Midbrain (tissue), 1 donor: ENCODE measurements at regions not wholly inside any gene's neighbourhood (a gene's known extent, or its start where the extent isn't known, plus 50 kb on each side); places are given as distances from the start of the nearest gene placed in this dataset.

ENCODE experiments used
- DNase-seq: peaks from one replicate; lab custom pipeline; 2025; lab: John Stamatoyannopoulos, UW

GRCh38 chr7:18317941-18318340 lies 177.6 kb upstream of the HDAC9 start:
- no peak for DNase-seq

GRCh38 chr7:18320422-18320821 lies 175.1 kb upstream of the HDAC9 start:
- DNase-seq: no peak

DNA sequence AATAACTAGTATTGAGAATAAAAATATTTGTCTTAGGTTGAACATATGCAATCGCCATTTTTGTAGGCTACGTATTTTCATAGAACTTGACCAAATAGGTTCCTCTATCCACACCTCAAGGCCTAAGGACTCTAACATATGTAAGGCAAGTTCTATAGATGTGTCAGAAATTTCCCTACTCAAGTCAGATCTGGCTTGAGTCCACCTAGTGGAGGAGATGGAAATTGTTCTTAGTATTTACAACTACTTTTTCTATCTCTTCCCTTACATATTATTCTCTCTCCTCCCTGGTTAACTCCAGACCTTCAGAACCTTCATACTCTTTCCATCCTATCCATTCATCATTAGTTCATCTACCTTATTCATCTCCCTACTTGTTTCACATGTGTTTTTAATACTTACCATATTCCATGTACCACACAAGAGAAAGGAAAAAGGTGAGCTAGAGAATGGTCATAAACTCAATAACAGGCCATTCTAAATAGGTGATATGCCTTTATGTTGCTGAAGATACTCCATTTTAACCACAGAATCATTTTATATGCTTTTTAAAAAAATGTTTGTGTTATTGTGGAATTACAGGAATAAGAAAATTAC lies 174.5 kb upstream of the HDAC9 start:
- DNase-seq: no peak

- no peak for DNase-seq
Observed at GRCh38 chr7:18330548-18330947, 165.0 kb upstream of the HDAC9 start.

GRCh38 chr7:18336626-18337025 lies 158.9 kb upstream of the HDAC9 start:
- DNase-seq: no peak

DNA sequence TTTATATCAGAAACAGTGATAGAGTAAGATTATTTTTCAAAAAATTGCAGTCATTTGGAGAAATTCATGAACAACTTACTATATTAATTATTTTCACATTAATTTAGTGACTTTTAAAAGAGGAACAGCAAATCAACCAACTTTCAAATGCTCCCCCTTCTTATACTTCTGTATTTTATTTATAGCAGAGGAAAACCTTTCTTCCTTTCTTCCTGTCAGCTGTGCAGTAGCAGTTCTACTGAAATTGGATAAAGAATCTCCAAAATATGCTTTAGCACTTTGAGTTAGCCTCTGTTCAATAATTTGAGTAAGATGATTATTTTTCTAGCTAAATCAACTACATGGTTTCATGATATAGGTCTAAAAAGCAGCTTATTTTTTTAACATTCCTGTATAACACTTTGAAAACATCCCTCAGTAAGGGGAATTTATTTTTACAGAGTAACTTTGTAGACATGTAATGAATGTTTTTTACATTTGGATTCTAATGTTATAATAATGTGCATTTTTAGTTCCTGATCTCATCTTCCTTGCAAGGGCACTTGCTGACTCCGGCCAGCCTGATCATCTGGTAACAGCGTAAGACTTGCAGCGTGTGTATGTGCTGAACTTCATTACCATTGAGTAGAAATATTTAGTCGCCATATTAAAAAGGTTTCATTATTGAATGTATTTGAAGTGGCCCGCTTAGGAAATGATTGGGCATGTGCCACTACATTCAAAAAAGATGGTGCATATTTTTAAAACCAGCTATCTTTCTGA lies 158.3 kb upstream of the HDAC9 start:
- DNase-seq: no peak

DNA sequence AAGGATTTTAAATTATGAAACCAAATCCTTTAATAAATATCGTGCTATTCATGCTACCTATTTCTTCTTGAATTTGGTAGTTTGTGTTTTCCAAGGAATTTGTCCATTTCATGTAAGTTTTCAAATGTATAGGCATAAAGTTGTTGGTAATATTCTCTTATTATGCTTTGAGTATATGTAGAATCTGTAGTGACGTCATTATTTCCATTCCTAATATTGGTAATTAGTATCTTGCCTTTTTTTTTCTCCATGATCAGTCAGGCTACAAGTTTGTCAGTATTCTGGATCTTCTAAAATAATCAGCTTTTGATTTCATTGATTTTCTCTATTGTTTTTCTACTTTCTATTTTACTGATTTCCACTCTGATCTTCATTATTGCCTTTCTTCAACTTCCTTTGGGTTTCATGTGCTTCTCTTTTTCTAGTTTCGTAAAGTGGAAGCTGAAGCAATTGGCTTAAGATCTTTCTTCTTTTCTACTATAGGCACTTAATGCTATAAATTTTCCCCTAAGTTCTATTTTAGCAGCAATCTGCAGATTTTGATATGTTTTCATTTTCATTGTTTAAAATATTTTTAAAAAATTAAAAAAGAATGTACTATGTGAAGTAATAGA lies 156.5 kb upstream of the HDAC9 start:
- no peak for DNase-seq

- no peak for DNase-seq
Observed at GRCh38 chr7:18341756-18342155, 153.8 kb upstream of the HDAC9 start.

DNA sequence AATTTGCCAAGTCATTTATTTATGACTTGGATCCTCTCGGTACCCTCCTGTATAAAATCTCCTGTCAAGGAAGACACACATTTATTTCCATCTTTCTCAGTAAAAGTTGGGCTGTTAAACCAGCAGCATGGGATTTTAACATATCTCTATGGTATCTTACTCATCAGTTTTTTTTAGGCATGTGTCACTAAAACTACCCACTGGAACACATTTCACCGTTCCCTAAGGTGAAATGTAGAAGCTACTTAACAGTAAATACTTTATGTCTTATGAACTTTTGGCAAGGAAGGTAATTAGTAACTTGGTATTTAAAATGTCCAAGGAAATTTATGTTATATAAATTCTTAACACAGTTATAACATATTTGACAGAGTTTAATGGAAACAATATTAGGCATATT lies 152.5 kb upstream of the HDAC9 start:
- DNase-seq: no peak

DNA sequence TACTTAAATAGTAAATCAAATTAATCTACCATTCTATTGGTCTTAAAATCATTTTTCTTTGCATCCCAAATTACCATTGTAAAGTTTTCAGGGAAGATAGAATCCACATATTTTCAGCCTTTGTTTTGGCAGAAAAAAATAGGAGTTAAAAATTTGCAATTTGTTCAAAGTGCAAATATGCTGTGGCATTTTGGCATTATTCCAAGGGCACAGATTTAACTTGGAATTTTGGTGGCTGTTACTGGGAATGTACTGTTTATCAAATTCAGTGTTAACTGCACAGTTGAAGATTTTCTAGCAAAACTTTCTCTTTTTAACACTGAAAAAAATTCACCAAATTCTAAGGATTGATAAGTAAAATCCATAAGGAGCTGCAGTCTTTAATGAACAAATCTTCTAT lies 151.0 kb upstream of the HDAC9 start:
- DNase-seq: no peak

DNA sequence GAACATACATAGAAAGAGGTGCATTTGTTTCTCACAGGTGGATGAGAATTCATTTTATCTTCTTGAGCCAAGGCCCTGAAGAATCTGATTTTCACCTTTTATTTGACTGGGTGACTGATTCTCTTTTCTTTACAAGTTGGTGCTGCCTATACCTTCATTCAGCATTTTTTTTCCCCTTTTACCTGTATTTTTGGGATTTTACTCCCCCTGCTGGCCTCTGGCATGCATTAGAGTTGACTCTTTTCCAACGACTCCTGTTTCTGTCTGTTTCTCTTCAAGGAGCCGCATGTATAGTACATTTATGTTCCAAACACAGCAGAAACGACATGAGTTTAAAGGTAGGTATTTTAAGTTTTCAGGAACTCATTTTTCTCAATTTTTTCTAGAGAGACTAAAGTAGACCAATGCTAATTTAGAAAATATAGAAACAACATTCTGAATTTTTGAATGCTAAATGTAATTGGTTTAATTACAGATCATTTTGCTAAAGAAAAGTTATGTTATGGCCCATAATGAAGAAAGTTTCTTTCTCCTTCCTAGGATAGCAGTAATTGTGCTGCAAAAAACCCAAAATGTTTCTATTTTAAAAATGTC lies 149.8 kb upstream of the HDAC9 start:
- DNase-seq: peak; percentile 56

DNA sequence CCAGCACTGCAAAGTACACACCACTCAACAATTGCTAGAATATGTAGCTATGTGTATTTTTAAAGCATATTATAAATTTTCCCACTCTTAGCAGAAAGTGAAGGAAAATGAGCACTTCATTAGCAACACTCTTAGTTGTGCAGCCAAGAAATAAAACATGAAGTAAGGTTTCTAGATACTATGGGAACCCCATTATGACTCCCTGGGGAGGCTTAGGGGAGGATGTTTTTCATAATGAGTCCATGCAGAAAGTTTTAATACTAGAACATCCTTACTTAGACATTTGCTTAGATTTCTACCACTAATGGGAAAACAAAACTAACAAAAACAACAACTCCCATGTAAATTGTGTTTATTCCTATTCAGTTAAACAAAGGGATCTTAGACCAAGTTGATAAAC lies 148.4 kb upstream of the HDAC9 start:
- DNase-seq: no peak

DNA sequence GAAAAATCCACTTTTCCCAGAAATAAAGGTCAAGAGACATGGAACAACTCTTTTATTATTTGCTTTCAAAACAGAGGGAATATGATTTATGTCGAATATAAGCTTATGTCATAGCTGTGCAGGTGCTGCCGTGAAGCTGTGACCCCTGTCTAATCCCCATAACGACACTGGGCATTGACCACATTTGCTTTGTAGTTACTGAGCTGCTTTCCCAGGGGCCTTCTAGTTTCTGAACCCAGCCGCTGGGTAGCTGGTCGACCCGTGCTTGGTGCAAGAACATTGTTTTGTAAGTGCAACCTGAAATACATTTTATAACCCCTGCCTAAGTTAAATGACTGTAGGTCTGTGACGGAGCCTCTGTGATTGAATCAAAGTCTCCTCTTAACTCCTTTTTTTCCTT lies 144.9 kb upstream of the HDAC9 start:
- DNase-seq: no peak

GRCh38 chr7:18352339-18353255 lies 143.0 kb upstream of the HDAC9 start:
- peak; percentile 63 for DNase-seq

DNA sequence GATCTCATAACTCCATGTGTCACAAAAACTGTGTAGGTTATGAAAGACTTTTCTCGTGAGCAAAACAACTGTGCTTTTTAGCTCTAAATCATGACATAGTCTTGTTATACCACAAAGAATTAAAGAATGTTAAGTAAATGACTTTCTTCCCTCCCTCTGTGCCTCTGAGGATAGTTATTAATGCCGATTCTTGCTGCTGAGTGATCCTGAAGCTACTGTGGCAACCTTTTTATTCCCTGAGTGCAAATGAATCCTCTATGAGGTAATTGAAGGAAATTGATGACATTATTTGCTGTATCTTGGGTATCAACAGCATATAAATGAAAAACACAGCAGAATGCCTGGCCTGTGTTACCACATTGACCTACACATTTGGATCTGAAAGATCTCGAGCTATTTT lies 142.2 kb upstream of the HDAC9 start:
- DNase-seq: no peak

DNA sequence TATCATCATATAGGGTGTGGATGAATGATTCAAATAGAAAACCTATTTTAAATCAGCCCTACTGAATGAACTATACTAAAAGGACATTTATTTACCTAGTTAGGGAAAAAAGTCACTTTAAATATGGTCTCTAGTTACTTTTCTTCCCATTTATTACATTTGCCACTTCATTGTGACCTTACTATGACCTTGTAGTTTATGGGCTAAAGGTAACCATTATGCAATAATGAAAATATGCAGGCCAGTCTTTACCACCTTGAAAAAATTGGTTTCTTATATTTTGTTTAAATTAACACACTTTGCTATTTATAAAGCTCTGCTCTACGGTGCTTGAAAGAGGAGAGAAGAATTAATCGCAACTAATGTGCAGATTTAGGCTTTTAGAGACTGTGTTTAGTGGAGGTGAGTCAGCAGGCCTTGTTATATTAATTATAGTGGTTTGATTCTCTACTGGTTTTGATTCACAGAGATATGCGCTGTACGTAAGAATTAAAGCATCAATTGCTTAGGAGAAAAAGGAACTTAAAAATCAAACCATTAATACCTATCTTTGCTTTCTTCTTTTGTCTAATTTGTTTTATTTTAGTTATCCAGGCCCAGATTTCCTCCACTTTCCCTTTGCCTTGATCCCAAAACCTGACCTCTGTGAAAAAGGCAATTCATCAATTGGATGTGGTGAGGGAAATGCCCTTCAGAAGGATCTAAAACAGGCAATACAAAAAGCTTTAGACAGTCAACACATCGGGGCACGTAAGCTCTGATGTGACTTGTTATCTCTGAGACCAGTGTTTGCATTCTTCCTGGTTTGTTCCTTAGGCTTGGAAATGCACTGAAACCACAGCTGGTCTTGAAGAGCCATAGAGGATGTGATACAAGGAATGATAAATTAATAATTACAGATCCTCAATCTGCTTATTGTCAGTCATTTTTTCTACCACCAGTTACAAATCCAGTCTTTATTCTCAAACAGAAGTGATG lies 141.2 kb upstream of the HDAC9 start:
- DNase-seq: no peak

- DNase-seq: peak; percentile 34
Observed at GRCh38 chr7:18356191-18356645, 139.3 kb upstream of the HDAC9 start.

- no peak for DNase-seq
Observed at GRCh38 chr7:18357691-18358090, 137.9 kb upstream of the HDAC9 start.

DNA sequence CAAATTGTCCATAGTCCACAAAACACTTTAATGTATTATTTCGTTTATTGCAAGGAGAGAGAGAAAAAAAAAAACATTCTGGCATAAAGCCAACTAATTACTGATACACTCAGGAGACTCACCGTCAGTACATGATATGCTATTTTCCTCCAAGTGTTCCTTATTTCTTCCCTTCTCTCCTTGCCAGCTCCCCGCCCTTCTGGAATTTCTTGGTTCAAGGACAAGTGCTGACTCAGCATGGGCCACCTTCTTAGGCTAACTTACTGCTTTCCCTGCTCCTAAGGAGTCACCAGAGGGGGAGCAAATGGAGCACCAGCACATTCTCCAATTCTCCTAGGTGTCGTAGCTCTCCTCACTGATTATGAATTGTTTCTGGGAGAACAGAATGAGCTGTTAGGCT lies 133.8 kb upstream of the HDAC9 start:
- DNase-seq: no peak

DNA sequence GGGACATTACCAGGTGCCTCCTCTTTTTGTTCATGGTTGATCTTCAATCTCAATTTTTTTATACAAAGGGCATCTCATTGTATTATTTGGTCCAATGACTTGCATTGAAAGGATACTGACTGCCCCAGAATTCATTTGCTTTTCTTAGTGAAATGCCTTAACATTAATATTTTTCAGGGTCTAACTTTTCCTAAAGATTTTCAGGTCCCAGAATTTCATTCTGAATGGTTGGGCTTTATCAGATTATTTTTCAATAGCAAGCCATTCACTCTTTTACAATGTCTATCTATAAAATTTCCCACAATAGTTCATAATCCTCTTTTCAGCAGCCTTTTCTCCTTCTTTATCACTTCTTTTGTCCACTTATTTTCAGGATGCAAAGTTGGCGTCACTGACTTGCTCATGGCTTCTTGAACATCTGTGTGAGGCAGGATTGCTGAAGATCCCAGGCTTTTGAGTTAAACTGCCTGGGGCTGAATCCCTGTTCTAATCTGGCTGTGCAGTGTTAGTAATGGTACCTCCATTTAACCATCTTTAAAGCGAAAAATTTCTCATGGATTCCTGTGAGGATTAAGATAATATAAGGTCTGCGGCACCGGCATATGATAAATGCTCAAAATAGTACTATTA lies 131.7 kb upstream of the HDAC9 start:
- DNase-seq: no peak
